SIG-M5 treated with dmso at 0.1 percent for 504 hours (cell line): ENCODE measurements at regions not wholly inside any gene's neighbourhood (a gene's known extent, or its start where the extent isn't known, plus 50 kb on each side); places are given as distances from the start of the nearest gene placed in this dataset.

ENCODE experiments used
- DNase-seq: peaks from one replicate; lab custom pipeline; 2025; ENCODE audit not compliant: unreplicated experiment; lab: John Stamatoyannopoulos, UW

DNA sequence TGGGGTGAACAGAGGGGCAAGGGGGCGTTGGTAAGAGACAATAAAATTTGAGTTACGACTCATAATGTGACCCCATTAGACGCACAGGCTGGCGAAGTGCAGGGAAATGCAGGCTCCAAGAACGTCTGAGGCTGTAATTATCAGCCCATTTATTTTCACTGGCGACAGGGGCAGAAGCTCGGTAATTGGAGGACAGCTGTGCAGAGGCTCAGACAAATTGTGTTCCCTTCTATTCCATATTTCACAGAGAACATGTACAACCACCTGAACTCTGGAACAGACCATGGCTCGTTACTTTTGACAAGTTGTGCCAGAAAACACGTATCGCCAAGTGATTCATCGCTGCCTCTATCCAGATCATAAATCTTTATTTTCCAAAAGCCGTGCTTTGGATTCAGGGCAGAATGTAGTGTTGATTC lies 137.3 kb upstream of the FRMD4A start:
- no peak for DNase-seq

DNA sequence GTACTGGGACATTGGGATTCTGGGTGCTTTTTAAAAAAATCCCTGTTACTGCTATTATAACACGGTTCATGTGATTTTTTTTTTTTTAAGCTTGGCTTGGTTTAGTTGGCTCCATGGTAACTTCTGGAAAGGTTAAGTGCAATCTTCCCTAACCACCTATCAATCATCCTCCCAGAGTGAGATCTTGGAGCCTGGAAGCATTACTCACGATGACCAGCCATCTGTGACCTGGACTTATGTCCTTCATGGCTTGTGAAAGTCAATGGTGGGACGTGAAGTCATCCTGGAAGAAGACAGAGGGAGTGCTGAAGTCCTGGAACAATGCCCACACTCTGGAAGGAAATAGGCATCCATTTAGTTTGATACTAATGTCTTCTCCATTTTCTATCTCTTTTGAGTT lies 135.5 kb upstream of the FRMD4A start:
- DNase-seq, result no peak

DNA sequence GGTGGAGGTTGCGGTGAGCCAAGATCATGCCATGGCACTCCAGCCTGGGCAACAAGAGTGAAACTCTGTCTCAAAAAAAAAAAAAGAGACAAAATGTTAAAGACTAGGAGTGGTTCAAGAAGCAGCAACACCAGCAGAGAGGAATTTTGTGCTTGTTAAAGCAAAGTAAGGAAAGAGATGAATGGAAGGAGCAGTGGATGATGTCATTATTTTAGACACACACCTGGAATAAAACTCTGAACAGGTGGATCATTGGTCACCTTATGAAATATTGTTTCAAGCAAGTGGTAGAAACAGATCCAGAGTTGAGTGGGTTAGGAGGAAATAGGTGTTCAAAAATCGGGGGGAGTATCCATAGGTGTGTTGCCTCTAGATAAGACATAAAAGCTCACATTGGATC lies 129.7 kb upstream of the FRMD4A start:
- no peak for DNase-seq

DNA sequence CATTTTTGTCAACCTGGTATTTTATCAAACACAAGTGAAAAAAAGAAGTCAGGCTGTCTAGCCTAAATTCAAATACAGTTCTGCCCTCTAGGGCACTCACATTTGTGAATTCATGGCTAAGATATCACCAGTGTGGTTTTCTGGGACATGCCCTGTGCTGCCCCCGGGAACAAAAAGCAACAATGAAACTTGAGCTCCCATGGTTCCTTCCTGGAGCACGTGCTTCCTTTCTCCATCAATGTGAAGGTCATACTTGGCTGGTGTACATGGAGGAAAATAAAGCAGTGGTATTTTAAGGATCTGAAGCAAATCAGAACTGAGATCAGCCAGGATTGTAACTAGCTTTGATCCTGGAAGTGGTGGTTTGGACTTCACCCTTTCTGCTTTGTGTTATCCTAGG lies 128.9 kb upstream of the FRMD4A start:
- DNase-seq, result no peak

DNA sequence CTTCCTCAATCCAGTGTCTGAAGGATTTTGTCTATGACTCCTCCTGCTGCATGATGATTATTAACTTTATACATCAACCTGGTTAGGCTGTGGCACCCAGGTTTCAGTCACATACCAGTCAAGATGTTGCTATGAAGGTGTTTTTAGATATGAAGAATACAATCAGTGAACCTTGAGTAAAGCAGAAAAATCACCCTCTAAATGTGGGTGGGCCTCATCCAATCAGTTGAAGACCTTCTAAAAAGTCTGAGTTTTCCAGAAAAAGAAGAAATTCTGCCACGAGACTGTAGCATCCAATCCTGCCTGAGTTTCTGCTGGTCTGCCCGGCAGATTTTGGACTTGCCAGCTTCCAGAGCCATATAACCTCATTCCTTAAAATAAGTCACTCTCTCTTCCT lies 126.1 kb upstream of the FRMD4A start:
- DNase-seq, result no peak

DNA sequence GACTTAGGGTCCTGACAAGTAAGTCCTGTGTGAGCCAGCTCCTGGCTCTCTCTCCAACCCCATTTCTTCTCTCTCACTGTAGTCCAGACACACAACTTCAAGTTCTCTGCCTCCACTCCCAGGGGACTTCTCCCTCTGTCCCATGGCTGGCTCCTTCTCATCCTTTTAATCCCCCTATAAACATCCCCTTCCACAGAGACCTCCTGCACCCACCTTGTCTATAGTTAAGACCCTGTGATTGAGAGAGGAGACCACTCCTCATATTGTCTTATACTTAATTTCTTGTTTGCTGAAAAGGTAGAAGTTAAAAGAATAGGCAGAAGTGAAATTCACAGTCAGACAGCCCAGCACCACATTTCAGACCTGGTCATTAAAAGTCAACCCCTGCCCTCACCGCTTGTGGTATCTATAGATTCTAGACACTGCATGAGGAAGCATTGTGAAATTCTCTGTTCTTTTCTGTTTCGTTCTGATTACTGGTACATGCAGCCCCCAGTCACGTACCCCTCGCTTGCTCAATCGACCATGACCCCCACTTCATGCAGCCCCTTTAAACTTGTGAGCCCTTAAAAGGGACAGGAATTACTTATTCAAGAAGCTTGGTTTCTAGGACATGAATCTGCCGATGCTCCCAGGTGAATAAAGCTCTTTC lies 125.6 kb upstream of the FRMD4A start:
- peak; percentile 3 for DNase-seq

DNA sequence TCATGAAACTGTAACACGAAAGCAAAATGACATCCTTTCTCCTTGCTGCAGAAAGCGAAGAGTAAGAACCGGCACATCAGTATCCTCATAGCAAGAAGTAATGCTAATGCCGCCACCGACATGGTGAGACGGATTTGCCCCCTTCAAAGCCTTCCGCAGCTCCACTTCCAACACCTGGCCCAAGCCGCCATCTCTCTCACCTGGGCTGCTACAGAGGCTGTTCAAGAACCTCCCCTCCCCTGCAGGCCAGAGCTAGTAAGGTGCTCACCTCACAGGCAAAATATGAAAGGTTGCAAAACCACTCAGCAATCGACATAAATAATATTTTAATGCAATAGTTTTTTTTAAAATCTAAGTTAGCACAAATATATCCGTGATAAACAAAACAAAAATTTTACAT lies 123.9 kb upstream of the FRMD4A start:
- DNase-seq, result no peak

DNA sequence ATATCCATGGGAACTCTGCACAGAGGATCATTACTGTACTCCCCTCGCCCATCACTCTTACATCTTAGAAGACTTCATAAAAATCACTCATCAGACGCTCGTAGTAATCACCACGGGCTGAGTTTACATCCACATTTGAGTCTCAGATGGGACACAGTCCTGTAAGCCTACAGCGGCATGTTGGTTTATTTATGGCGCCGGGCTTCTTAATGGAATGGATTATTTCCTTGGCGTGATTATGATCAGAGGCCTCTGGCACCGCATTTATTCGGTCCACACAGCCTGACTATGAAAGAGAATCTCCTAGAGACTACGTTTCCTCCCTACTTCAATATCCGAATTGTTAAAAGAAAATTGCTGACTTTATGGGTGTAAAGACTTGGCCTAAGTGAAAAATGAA lies 123.5 kb upstream of the FRMD4A start:
- DNase-seq, result no peak

DNA sequence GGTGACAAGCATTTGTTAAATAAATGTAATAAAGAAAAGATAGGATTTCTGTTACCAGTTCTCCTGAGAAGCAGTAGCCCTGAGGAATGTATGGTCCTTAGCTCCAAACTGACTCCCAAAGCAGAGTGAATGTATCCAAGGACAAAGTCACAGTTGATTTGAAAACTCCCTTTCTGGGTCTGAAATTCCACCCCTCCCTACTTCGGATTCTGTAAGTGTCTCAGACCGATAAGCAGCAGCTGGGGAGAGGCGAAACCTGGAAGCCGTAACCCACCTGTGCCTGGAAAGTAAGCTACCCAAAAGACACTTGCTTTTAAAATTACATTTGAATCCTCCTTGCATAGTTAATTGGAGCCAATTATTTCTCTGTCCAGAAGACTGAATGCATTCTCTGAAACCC lies 122.9 kb upstream of the FRMD4A start:
- no peak for DNase-seq

DNA sequence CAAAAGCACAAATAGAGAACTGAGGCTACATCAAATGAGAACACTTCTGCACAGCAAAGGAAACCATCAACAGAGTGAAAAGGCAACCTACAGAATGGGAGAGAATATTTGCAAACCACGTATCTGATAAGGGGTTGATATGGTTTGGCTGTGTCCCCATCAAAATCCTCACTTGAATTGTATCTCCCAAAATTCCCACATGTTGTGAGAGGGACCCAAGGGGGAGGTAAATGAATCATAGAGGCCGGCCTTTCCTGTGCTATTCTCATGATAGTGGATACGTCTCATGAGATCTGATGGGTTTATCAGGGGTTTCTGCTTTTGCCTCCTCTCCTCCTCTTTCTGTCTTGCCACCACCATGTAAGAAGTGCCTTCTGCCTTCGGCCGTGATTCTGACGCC lies 120.6 kb upstream of the FRMD4A start:
- DNase-seq, result no peak

DNA sequence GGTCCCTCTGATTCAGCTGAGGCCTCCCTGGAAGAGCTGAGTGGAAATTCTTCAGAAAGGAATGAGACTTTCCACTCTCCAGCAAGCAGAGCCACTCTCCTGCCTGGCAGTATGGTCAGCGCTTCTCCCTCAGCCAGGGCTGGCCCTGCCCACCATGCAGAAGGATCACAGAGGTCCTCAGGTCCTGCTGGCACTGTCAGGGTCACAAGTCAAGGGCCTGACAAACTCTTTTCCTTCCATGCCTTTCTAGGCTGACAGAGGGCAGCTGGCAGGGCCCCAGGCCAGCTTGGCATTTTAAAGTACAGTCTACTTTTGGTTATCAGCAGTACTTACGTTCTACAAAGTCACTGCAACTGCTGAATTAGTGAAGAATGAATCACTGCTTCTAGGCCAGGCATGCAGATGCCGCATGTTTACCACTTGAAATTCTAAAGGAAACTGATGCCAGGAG lies 119.3 kb upstream of the FRMD4A start:
- DNase-seq, result no peak

DNA sequence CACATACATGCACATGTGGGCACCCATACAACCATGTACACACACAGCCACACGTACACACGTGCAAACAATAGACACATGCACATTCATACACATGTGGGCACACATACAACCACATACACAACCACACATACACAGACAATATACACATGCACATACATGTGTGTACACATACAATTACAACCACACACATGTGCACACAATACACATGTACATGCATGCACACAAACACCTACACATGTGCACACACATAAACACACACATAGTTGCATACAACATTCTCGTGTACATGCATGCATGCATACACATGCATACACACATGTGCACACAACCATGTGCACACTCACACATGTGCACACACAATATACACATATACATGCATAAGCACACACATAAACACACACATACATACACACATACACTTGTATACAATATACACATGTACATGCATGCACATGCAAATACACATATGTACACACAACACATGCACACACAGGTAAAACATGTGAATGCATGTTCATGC lies 118.6 kb upstream of the FRMD4A start:
- DNase-seq, result no peak

DNA sequence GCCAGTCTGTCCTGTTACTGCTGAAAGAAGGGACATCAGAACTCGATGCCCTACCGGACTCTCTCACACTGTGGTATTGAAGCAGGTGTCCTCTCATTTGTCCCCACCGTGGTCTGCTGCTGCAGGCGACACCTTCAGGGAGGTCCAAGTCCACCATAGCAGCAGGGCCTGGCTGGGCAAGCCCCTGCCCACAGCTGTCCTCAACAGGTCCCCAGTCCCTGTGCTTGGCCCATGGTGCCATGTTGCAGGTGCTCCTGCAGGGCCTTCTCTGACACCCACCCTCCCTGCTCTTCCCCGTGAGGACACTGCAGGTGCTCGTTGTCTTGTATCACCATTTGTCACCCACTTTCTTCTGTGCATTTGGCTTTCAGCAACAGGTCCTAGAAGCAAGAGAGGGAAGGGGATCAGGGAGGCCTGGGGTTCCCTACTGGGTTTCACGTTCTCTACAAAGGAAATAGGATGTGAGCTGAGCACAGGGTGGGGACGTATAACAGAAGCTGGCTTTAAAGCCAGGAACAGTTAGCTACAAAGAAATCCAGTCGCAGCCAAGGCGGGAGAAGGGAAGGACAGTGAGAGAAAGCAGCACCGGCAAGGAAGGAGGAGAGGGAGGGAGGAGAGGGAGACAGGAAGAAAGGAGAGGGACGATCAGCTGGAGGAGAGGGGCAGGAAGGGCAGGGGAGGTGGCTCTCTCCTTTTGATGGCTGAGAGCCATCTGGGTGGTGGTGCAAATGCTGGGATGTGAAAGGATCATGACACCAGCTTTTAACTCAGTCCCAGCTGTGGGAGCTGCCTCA lies 117.7 kb upstream of the FRMD4A start:
- DNase-seq, result no peak

DNA sequence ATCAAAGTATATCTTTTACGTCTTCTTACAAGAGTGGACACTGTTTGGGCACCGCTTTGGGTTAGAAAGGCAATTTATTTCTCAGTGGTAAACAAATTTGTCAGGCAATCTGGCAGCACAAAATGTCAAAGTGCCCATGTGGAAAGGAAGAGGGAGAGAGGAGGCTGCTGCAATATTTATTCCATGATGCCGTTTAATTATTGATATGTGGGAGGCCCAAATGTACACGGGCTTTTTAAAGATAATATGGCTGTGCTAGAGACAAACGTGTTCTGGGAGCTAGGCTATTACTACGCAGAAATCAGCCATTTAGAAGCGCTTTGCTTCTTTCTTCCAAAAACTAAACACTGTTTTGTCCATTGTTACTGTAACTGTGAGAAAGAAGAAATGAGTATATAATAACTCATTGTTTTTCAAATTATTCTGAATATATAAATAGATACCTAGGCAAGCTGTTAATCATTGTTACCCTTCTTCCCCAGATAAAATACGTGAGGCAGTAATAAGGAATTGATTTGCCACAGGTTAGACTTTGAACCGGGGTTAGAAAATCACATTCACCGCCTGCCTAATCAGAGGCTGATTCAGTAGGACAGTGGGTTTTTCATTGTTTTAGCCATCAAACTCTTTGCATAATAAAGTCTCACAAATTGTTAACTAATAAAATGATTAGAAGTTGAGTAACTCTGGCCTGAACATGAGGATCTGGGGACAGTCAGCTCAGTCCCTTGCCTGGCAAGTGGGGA lies 116.5 kb upstream of the FRMD4A start:
- DNase-seq, result no peak

DNA sequence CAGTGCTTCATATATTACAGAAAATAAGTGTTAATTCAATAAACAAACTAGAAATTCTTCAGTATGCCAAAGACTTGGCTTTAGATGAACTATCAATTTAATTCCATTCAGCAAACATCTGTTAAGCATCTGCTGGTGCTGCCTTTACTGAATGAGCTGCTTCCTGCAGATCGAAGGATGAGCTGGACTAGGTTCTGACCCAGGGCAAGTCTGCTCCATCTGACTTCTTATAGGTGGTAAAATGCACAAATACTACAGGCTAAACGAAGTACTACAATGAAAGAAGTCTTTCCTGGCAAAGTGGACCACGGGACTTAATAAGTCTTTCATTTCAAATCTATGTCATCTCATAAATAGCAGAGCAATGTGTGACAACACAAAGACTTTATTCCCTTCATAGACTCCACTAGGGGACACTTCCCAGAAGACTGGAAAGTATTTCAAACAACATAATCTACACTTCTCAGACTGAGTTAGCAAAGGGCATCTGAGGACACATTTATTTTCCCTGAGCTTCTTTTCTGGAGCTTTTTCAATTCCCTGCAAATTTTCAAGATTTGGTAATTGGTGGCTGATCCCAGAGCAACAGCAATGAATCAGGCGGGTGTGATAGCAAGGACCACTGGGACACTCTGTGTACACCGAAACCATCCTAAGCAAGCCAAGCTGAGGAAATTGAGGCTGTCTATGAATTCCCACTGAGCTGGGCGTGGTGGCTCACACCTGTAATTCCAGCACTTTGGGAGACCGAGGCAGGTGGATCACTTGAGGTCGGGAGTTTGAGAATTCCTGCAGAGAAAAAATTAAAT lies 108.9 kb upstream of the FRMD4A start:
- DNase-seq, result no peak

DNA sequence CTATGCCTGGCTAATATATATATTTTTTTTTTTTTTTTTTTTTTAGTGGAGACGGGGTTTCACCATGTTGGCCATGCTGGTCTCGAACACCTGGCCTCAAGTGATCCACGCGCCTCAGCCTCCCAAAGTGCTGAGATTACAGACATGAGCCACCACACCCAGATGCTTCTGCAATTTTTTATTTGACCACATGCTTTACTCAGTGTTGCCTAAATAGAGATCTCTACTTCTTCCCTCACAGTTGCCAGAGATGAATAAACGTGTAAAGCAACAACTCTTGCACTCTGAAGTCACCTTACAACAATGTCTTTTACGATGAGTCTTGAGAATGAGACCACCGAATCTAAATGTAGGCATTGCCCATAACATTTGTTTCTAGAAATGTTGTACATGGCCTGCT lies 107.9 kb upstream of the FRMD4A start:
- DNase-seq, result no peak

DNA sequence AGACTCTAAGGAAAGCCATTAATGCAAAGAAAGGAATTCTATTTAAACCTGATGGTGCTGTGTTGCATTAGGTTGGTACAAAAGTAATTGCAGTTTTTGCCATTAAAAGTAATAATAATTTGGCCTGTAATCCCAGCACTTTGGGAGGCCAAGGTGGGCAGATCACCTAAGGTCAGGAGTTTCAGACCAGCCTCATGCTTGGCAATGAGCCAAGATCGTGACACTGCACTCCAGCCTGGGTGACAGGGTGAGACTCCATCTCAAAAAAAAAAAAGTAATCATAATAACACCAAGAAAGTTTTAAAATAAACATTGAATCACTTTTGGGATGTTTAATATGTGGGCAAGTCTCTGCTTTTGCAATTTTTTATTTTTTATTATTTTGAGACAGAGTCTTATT lies 107.3 kb upstream of the FRMD4A start:
- no peak for DNase-seq

DNA sequence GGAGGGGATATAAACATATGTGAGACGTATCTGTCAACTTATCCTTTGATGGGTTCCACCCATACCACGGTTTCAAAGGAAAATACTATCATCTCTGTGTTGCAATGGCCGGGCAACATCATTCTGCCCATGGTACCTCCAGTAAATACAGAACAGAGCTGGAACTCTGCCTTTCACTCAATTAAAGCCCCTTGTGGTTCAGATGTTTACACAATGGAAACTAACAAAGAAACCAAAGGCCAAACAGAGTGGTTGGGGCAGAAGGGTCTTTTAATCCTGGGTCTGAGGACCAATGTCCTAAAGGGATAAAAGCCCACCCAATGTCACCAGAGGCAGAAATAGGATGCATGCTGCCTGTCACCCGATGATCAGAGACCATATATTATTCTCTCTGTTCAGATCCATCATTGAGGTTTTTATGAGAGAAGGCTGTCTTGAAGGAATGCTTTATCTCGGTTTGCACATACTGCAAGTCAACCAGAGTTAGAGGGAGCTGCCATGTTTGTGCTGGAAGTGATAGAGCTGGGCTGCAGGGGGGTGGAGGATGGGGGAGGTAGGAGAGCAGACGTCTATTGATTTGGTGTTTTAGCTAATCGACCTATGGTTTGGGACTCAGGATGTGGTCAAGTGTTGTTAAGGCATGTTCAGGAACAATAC lies 105.4 kb upstream of the FRMD4A start:
- no peak for DNase-seq

DNA sequence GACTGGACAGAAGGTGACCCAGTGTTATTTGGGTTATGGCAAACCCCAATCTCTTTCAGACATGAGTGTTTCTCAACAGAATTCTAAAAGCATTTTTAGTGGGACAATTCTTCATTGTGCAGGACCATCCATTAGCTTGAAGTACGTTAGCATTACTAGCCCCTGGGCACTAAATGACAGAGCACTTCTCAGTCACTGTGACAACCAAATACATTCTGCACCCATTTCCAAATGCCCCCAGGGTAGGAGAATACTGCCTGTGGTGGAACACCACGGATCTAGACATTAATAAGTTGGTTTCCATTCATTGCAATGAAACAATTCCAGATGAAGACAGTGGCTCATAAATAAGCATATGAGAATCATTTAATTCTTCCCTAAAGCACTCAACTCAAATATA lies 102.4 kb upstream of the FRMD4A start:
- no peak for DNase-seq

DNA sequence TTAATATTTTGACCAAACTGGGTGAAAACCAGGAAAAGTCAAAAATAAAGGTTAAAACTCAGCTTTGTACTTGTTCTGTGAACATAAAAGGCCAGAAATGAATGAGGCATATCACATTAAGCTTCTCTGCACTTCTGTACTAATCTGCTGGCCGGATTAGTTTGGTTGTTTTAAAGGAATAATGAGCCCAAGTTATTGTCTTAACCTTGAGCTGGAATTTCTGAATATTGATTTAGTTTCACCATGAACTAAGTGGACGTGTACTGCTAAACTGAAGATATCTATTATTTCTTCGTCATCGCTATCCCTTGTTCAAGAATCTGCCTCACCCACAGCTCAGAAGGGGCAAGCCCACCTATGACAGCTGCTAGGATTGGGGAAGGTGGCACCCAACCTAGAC lies 101.1 kb upstream of the FRMD4A start:
- no peak for DNase-seq
